ENCODE measurements at regions not wholly inside any gene's neighbourhood (a gene's known extent, or its start where the extent isn't known, plus 50 kb on each side); places are given as distances from the start of the nearest gene placed in this dataset.
"Not testable (repeated sequence)": the region's sequence is repeated elsewhere in the genome, so short reads cannot be mapped to it uniquely, and the experiment has no call there.

GRCh38 chrX:50967736-50968135, 57.2 kb downstream of the BMP15 start:
- DNase-seq: no peak

GRCh38 chrX:50968871-50969635, 58.5 kb downstream of the BMP15 start:
- not testable (repeated sequence) for DNase-seq

- no peak for DNase-seq
Observed at GRCh38 chrX:50971395-50971794, 60.9 kb downstream of the BMP15 start.

- DNase-seq: no peak
Observed at GRCh38 chrX:50973199-50973598, 62.7 kb downstream of the BMP15 start.

- no peak for DNase-seq
Observed at GRCh38 chrX:50978920-50979682, 68.6 kb downstream of the BMP15 start.

GRCh38 chrX:50980251-50980650, 69.7 kb downstream of the BMP15 start:
- DNase-seq: no peak

- peak in 16 of 51 donors; percentile 0 to 28 (median 2) for DNase-seq
Observed at GRCh38 chrX:50988649-50989048, 78.1 kb downstream of the BMP15 start.

GRCh38 chrX:50996930-50997329, 86.4 kb downstream of the BMP15 start:
- DNase-seq: no peak

- not testable (repeated sequence) for DNase-seq
Observed at GRCh38 chrX:51000384-51000783, 89.8 kb downstream of the BMP15 start.

GRCh38 chrX:51001733-51002632, 91.4 kb downstream of the BMP15 start:
- peak in 1 of 51 donors; percentile 0 for DNase-seq

- DNase-seq: no peak
Observed at GRCh38 chrX:51006064-51006463, 95.5 kb downstream of the BMP15 start.

GRCh38 chrX:51024106-51024696, 113.7 kb downstream of the BMP15 start:
- DNase-seq: no peak

- DNase-seq: no peak
Observed at GRCh38 chrX:51026862-51027261, 116.3 kb downstream of the BMP15 start.

- no peak for DNase-seq
Observed at GRCh38 chrX:51035746-51036145, 125.2 kb downstream of the BMP15 start.

GRCh38 chrX:51047950-51048349, 137.4 kb downstream of the BMP15 start:
- DNase-seq: no peak

- no peak for DNase-seq
Observed at GRCh38 chrX:51053741-51054140, 143.2 kb downstream of the BMP15 start.

GRCh38 chrX:51098046-51098445, 187.5 kb downstream of the BMP15 start:
- DNase-seq: no peak

- not testable (repeated sequence) for DNase-seq
Observed at GRCh38 chrX:51119058-51119926, 208.8 kb downstream of the BMP15 start.

- not testable (repeated sequence) for DNase-seq
Observed at GRCh38 chrX:51125743-51126142, 206.9 kb upstream of the NUDT10 start.

- DNase-seq: peak in 5 of 51 donors; percentile 0 to 15 (median 6)
Observed at GRCh38 chrX:51144828-51145442, 187.7 kb upstream of the NUDT10 start.

Measured in hypothalamus (tissue), 51 donors.